GM23248 (cell line): ENCODE measurements at regions not wholly inside any gene's neighbourhood (a gene's known extent, or its start where the extent isn't known, plus 50 kb on each side); places are given as distances from the start of the nearest gene placed in this dataset.

ENCODE experiments used
- EZH2 ChIP-seq: fragments of 200-600 bp; sonication (generic); IDR thresholded peaks from 2 replicates; pipeline ENCODE4 v1.6.1; 2018; ENCODE audit warnings: antibody characterized with exemption, mild to moderate bottlenecking; ENCODE audit not compliant: insufficient read depth, poor library complexity, severe bottlenecking
- EZH2phosphoT487 ChIP-seq: fragments of 200-600 bp; sonication (generic); IDR thresholded peaks from 2 replicates; pipeline ENCODE4 v1.6.1; 2018; ENCODE audit warnings: antibody characterized with exemption, moderate library complexity, mild to moderate bottlenecking, low read depth; ENCODE audit not compliant: insufficient read depth

GRCh38 chr16:79932572-79932971 lies 332.0 kb upstream of the MAF start:
- TF ChIP-seq EZH2 = no peak
- no peak for TF ChIP-seq EZH2phosphoT487
